ENCODE measurements at regions not wholly inside any gene's neighbourhood (a gene's known extent, or its start where the extent isn't known, plus 50 kb on each side); places are given as distances from the start of the nearest gene placed in this dataset.
A peak's percentile ranks its signal among the peaks of the same experiment; 100 is the strongest.
"Not testable (repeated sequence)": the region's sequence is repeated elsewhere in the genome, so short reads cannot be mapped to it uniquely, and the experiment has no call there.

DNA sequence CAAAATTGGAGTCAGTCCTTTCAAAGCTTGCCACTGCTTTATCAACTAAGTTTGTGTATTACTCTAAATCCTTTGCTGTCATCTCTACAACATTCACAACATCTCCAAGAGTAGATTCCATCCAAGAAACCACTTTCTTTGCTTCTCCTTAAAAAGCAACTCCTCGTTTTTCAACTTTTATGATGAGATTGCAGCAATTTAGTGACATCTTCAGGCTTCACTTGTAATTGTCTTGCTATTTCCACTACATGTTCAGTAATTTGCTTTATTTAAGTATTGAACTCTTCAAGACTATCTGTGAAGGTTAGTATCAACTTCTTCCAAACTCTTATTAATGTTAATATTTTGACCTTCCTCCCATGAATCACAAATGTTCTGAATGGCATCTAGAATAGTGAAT lies 747.9 kb downstream of the TMTC2 start:
- no peaks in the 10 kb centered on the region for H3K36me3 ChIP-seq
- 21 to 30% methylated on average over 1 of the region's 1 CpG for WGBS, 2 donors

DNA sequence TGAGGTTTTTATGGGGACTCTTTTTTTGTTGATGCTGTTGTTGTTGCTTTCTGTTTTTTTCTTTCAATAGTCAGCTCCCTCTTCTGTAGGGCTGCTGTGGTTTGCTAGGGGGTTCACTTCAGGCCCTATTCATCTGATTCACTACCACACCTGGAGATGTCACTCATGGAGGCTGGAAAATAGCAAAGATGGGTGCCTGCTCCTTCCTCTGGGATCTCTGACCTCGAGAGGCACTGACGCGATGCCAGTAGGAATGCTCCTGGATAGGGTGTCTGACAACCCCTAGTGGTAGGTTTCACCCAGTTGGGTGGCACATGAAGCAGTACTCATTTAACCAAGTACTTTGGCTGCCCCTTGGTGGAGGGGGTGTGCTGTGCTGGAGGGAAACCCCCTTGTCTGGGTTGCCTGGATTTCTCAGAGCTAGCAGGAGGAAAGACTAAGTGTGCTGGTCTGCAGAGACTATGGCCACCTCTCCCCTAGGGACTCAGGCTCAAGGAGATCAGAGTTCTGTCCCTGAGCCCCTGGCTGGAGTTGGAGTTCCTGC lies 745.5 kb downstream of the TMTC2 start:
- 83 to 91% methylated on average over 3 of the region's 3 CpGs for WGBS, 2 donors
- ATAC-seq: no peak

More for the DNA sequence above, 747.9 kb downstream of the TMTC2 start:
- no peaks in the 10 kb centered on the region for H3K9me3 ChIP-seq
- TF ChIP-seq, protein P1, sequence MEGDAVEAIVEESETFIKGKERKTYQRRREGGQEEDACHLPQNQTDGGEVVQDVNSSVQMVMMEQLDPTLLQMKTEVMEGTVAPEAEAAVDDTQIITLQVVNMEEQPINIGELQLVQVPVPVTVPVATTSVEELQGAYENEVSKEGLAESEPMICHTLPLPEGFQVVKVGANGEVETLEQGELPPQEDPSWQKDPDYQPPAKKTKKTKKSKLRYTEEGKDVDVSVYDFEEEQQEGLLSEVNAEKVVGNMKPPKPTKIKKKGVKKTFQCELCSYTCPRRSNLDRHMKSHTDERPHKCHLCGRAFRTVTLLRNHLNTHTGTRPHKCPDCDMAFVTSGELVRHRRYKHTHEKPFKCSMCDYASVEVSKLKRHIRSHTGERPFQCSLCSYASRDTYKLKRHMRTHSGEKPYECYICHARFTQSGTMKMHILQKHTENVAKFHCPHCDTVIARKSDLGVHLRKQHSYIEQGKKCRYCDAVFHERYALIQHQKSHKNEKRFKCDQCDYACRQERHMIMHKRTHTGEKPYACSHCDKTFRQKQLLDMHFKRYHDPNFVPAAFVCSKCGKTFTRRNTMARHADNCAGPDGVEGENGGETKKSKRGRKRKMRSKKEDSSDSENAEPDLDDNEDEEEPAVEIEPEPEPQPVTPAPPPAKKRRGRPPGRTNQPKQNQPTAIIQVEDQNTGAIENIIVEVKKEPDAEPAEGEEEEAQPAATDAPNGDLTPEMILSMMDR (IDR thresholded peaks at IDR 0.05): no peak
- FAIRE-seq (no peak), DNase-seq (no peak), ATAC-seq (no peak)
- H3K27me3 ChIP-seq: no peaks in the 10 kb centered on the region
- H3K4me3 ChIP-seq: no peak overlapping the region
- intact Hi-C loops (cut with DNase I): no loop called here
- no peak overlapping the region for H3K27ac ChIP-seq
- no peaks in the 10 kb centered on the region for H3K4me1 ChIP-seq

DNA sequence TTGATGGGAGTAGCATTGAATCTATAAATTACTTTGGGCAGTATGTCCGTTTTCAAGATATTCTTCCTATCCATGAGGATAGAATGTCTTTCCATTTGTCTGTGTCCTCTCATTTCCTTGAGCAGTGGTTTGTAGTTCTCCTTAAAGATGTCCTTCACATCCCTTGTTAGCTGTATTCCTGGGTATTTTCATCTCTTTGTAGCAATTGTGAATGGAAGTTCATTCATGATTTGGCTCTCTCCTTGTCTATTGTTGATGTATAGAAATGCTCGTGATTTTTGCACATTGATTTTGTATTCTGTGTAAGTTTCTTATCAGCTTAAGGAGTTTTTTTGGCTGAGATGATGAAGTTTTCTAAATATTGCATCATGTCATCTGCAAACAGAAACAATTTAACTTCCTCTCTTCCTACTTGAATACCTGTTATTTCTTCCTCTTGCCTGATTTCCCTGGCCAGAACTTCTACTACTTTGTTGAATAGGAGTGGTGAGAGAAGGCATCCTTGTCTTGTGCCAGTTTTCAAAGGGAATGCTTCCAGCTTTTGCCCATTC lies 741.0 kb downstream of the TMTC2 start:
- H3K27ac ChIP-seq; intact Hi-C loops (cut with DNase I); ATAC-seq; H3K4me1 ChIP-seq; FAIRE-seq; DNase-seq; H3K9me3 ChIP-seq; H3K27me3 ChIP-seq; H3K36me3 ChIP-seq; H3K4me3 ChIP-seq: not testable (repeated sequence)
- WGBS, 2 donors: 43 to 51% methylated on average over 2 of the region's 2 CpGs

More for the DNA sequence above, 745.5 kb downstream of the TMTC2 start:
- DNase-seq (no peak), FAIRE-seq (no peak)
- no peaks in the 10 kb centered on the region for H3K27me3 ChIP-seq
- TF ChIP-seq, protein P1 (IDR thresholded peaks at IDR 0.05): no peak
- H3K4me3 ChIP-seq: no peak overlapping the region
- no peaks in the 10 kb centered on the region for H3K9me3 ChIP-seq
- H3K4me1 ChIP-seq: no peaks in the 10 kb centered on the region
- H3K36me3 ChIP-seq: no peaks in the 10 kb centered on the region
- intact Hi-C loops (cut with DNase I): no loop called here
- no peak overlapping the region for H3K27ac ChIP-seq

DNA sequence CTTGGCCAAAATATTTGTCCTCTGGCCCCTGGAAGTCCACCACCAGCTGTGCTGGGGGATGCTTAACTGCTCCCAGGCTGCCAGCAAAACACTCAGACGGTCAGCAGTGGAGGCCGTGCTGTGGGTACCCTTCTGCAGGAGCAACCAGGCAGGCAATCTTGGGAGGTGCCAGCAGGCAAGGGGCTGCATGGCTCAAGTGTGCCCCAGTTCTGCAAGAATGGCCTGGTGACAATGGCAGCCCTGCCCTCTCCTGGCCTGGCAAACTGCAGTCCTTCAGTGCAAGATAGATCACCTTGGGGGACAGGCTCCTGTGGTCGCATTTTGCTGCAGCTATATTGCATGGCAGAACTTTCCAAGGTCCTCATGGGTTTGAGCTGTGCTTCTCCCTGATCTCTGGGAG lies 728.3 kb downstream of the TMTC2 start:
- intact Hi-C loops (cut with DNase I): no loop called here
- no peak for ATAC-seq
- H3K4me3 ChIP-seq: no peak overlapping the region
- no peak for FAIRE-seq
- WGBS, 2 donors: 62 to 74% methylated on average over 3 of the region's 3 CpGs
- DNase-seq: peak in 1 of 6 donors; percentile 43
- no peaks in the 10 kb centered on the region for H3K27me3 ChIP-seq
- TF ChIP-seq, protein P1 (IDR thresholded peaks at IDR 0.05): no peak
- no peak overlapping the region for H3K27ac ChIP-seq
- no peaks in the 10 kb centered on the region for H3K9me3 ChIP-seq
- H3K36me3 ChIP-seq: no peaks in the 10 kb centered on the region
- H3K4me1 ChIP-seq: no peaks in the 10 kb centered on the region

DNA sequence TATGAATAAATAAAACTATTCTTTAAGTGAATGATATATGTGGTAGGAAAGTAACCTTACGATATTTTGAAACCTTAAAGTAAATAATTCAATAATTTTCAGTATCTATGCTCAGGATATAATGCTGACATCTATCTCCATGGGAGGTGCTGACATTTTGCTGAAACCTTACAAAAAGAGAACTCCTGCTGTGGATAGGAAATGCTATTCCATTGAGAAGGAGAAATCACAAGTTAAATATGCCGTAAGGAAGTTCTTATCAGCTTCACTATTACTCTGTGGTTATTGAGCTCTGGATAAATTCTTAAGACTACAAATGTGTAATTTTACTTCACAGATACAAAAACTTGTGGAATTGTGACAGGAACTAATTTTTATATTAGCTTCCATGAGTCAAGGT lies 722.1 kb downstream of the TMTC2 start:
- Histone ChIP-seq H3K9me3 (no peaks in the 10 kb centered on the region), H3K36me3 (no peaks in the 10 kb centered on the region), H3K27ac (no peak overlapping the region), H3K4me1 (no peaks in the 10 kb centered on the region), H3K4me3 (no peak overlapping the region), H3K27me3 (no peaks in the 10 kb centered on the region)
- FAIRE-seq: no peak
- no peak for ATAC-seq
- TF ChIP-seq, protein P1 (IDR thresholded peaks at IDR 0.05): no peak
- WGBS, 2 donors: 62 to 81% methylated on average over 2 of the region's 2 CpGs
- no peak for DNase-seq
- intact Hi-C loops (cut with DNase I): no loop called here

All from pancreas (tissue), 10 donors.